ENCODE measurements at regions not wholly inside any gene's neighbourhood (a gene's known extent, or its start where the extent isn't known, plus 50 kb on each side); places are given as distances from the start of the nearest gene placed in this dataset.

DNA sequence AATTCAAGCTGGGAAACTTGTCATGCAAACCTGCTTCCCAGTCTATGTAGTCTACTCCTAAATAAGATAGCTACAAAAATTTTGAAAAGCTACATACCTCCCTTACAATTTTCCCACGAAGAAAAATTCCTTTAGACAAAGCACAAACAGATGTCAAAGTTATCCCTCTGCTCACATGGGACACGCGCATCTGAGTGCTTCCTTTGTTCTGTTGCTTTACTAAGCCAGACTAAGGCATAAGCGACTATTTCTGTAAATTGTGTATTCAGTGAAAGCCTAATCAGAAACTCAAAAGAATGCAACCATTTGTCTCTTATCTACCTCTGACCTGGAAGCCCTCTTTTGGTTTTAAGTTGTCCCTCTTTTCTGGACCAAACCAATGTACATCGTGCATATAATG lies 583.7 kb upstream of the B3GAT1 start:
- H3K9ac ChIP-seq (ENCODE audit: low read length), result no peak overlapping the region
- no peak for DNase-seq
- H3K27ac ChIP-seq (ENCODE audit: low read length), result no peak overlapping the region
- peaks cover 3% of the 10 kb centered on the region; the same call in 1 of the 2 replicates for H3K4me1 ChIP-seq (ENCODE audit: low read length)
- no peaks in the 10 kb centered on the region for H3K9me3 ChIP-seq (ENCODE audit: low read length)
- no peak overlapping the region for H2AFZ ChIP-seq (ENCODE audit: low read length)
- no peaks in the 10 kb centered on the region for H3K79me2 ChIP-seq (ENCODE audit: low read length)
- no peak overlapping the region for H3K4me3 ChIP-seq (ENCODE audit: low read length)
- H3K36me3 ChIP-seq (ENCODE audit: insufficient read depth, low read length), result no peaks in the 10 kb centered on the region
- no peaks in the 10 kb centered on the region for H3K9me2 ChIP-seq (replicated peaks; ENCODE audit: insufficient read depth, low read length)
- H4K20me1 ChIP-seq (ENCODE audit: insufficient read depth, low read depth, low read length), result no peaks in the 10 kb centered on the region
- no peaks in the 10 kb centered on the region for H3K27me3 ChIP-seq (ENCODE audit: low read length)
- H3K4me2 ChIP-seq (ENCODE audit: low read depth, low read length, poor library complexity, severe bottlenecking), result no peak overlapping the region

DNA sequence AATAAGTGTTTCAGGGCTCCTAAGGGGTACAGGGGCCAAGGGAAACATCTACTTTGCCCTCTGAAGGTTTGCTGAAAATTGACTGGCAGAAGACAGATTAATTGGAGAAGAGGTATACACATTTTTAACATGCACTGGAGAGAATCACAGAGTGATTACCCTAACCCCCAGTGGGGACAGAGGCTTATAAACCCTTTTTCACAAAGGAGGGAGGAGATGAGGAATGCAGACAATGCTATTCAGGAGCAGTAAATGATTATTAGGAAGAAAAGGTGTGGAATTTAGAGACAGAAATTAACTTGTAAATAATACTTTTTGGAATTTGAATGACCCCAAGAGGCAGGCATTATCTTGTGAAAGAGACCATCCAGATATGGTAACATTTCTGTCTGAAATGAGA lies 582.4 kb upstream of the B3GAT1 start:
- Histone ChIP-seq H3K9me3 (ENCODE audit: low read length) (no peaks in the 10 kb centered on the region), H3K27me3 (ENCODE audit: low read length) (no peaks in the 10 kb centered on the region), H3K4me2 (ENCODE audit: low read depth, low read length, poor library complexity, severe bottlenecking) (no peak overlapping the region), H3K9me2 (replicated peaks; ENCODE audit: insufficient read depth, low read length) (no peaks in the 10 kb centered on the region), H3K36me3 (ENCODE audit: insufficient read depth, low read length) (no peaks in the 10 kb centered on the region), H3K4me1 (ENCODE audit: low read length) (peaks cover 3% of the 10 kb centered on the region; the same call in 1 of the 2 replicates), H3K79me2 (ENCODE audit: low read length) (no peaks in the 10 kb centered on the region), H3K9ac (ENCODE audit: low read length) (no peak overlapping the region), H3K27ac (ENCODE audit: low read length) (no peak overlapping the region), H2AFZ (ENCODE audit: low read length) (no peak overlapping the region), H4K20me1 (ENCODE audit: insufficient read depth, low read depth, low read length) (no peaks in the 10 kb centered on the region), H3K4me3 (ENCODE audit: low read length) (no peak overlapping the region)
- DNase-seq, result no peak

DNA sequence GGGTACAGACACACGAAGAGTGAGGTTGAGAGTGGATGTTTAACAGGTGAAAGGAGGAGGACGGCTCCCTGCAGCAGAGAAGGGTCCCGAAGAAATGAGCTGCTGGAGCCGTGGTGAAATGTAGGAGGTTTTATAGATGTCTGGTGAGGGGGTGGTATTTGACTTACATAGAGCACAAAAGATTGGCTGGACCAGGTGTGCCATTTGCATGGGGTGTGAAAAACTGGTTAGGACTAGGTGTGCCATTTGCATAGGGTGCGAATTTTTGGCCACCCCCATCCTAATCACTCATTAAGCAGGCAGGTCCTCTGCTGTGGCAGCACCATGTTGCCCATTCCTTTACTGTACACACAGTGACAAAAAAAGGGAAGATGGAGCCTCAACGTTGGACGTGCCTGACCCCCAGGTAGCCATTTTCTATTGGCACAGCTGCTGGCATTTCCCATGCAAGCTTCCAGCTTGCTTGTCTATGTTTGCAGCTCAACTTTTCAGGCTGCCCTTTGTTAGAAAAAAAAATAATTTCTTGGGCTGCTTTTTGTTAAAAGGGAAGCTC lies 581.7 kb upstream of the B3GAT1 start:
- H4K20me1 ChIP-seq (ENCODE audit: insufficient read depth, low read depth, low read length), result no peaks in the 10 kb centered on the region
- no peaks in the 10 kb centered on the region for H3K79me2 ChIP-seq (ENCODE audit: low read length)
- peaks cover 3% of the 10 kb centered on the region; the same call in 1 of the 2 replicates for H3K4me1 ChIP-seq (ENCODE audit: low read length)
- no peak overlapping the region for H3K4me2 ChIP-seq (ENCODE audit: low read depth, low read length, poor library complexity, severe bottlenecking)
- no peak overlapping the region for H3K27ac ChIP-seq (ENCODE audit: low read length)
- no peaks in the 10 kb centered on the region for H3K27me3 ChIP-seq (ENCODE audit: low read length)
- H3K9ac ChIP-seq (ENCODE audit: low read length), result no peak overlapping the region
- no peaks in the 10 kb centered on the region for H3K36me3 ChIP-seq (ENCODE audit: insufficient read depth, low read length)
- no peak overlapping the region for H3K4me3 ChIP-seq (ENCODE audit: low read length)
- no peaks in the 10 kb centered on the region for H3K9me3 ChIP-seq (ENCODE audit: low read length)
- H3K9me2 ChIP-seq (replicated peaks; ENCODE audit: insufficient read depth, low read length), result no peaks in the 10 kb centered on the region
- H2AFZ ChIP-seq (ENCODE audit: low read length), result no peak overlapping the region
- DNase-seq, result no peak

DNA sequence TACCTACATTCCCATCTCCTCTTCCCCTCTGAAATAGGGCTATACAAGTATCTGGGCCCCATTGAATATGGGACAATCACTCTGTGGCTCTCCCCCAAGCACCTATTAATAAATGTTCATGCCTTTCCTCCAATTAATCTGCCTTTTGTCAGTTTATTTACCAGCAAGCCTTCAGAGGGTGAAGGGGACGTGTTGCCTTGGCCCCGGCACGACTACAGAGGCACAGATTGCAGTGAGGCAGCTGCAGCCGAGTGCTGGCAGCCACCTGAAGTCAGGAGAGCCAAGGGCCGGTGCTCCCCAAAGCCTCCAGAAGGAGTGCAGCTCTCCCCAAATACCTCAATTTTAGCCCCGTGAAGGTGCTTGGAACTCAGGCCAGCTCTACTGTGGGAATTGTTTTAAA lies 580.9 kb upstream of the B3GAT1 start:
- Histone ChIP-seq H3K4me2 (ENCODE audit: low read depth, low read length, poor library complexity, severe bottlenecking) (no peak overlapping the region), H2AFZ (ENCODE audit: low read length) (no peak overlapping the region), H3K4me3 (ENCODE audit: low read length) (no peak overlapping the region), H3K9ac (ENCODE audit: low read length) (no peak overlapping the region), H3K4me1 (ENCODE audit: low read length) (peaks cover 3% of the 10 kb centered on the region; the same call in 1 of the 2 replicates), H3K9me3 (ENCODE audit: low read length) (no peaks in the 10 kb centered on the region), H3K27me3 (ENCODE audit: low read length) (no peaks in the 10 kb centered on the region), H3K9me2 (replicated peaks; ENCODE audit: insufficient read depth, low read length) (no peaks in the 10 kb centered on the region), H3K79me2 (ENCODE audit: low read length) (no peaks in the 10 kb centered on the region), H3K36me3 (ENCODE audit: insufficient read depth, low read length) (no peaks in the 10 kb centered on the region), H3K27ac (ENCODE audit: low read length) (no peak overlapping the region), H4K20me1 (ENCODE audit: insufficient read depth, low read depth, low read length) (no peaks in the 10 kb centered on the region)
- no peak for DNase-seq

DNA sequence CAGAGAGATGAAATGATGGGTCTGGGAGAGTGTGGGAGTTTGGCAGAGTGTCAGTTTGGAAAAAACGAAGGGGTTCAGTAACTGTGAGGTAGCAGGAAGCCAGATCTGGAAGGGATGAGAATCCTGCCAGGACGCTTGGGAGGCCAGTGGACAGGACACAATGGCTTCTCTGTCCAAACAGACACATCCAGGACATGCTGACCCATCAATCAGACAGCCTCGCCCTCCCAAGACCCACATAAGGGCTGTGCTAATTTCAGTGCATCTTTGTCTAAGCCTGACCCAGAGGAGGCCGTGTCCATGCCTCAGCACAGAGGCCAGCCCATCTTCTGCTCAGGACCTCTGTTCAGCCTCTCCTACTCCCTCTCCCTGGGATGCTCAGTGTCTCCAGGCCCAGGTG lies 576.5 kb upstream of the B3GAT1 start:
- Histone ChIP-seq H4K20me1 (ENCODE audit: insufficient read depth, low read depth, low read length) (no peaks in the 10 kb centered on the region), H3K9me2 (replicated peaks; ENCODE audit: insufficient read depth, low read length) (no peaks in the 10 kb centered on the region), H3K4me3 (ENCODE audit: low read length) (no peak overlapping the region), H3K36me3 (ENCODE audit: insufficient read depth, low read length) (no peaks in the 10 kb centered on the region), H2AFZ (ENCODE audit: low read length) (no peak overlapping the region), H3K4me1 (ENCODE audit: low read length) (no peaks in the 10 kb centered on the region), H3K27me3 (ENCODE audit: low read length) (no peaks in the 10 kb centered on the region), H3K27ac (ENCODE audit: low read length) (no peak overlapping the region), H3K79me2 (ENCODE audit: low read length) (no peaks in the 10 kb centered on the region), H3K9ac (ENCODE audit: low read length) (no peak overlapping the region), H3K9me3 (ENCODE audit: low read length) (no peaks in the 10 kb centered on the region), H3K4me2 (ENCODE audit: low read depth, low read length, poor library complexity, severe bottlenecking) (no peak overlapping the region)
- DNase-seq, result no peak

DNA sequence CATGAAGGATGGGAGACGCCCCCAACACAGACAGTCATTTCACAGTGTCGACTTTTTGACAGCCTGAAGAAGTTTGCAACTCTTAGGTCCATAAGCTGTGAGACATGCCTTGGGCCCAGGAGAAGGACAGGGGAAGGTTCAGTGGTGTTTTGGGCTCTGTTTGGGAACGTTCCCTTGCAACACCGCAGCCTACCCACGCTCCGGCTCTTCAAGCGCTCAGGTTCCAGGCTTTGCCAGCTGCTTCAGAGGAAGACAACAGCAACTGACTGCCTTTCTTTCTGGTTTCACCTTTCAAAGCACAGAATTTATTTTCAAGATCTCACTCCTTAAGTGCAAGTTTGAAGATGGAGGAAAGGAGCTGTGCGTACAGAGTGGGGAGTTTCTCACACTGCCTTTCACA lies 575.8 kb upstream of the B3GAT1 start:
- Histone ChIP-seq H3K36me3 (ENCODE audit: insufficient read depth, low read length) (no peaks in the 10 kb centered on the region), H3K9ac (ENCODE audit: low read length) (no peak overlapping the region), H3K4me2 (ENCODE audit: low read depth, low read length, poor library complexity, severe bottlenecking) (no peak overlapping the region), H3K9me3 (ENCODE audit: low read length) (no peaks in the 10 kb centered on the region), H3K27ac (ENCODE audit: low read length) (no peak overlapping the region), H2AFZ (ENCODE audit: low read length) (no peak overlapping the region), H4K20me1 (ENCODE audit: insufficient read depth, low read depth, low read length) (no peaks in the 10 kb centered on the region), H3K9me2 (replicated peaks; ENCODE audit: insufficient read depth, low read length) (no peaks in the 10 kb centered on the region), H3K4me3 (ENCODE audit: low read length) (no peak overlapping the region), H3K27me3 (ENCODE audit: low read length) (no peaks in the 10 kb centered on the region), H3K79me2 (ENCODE audit: low read length) (no peaks in the 10 kb centered on the region), H3K4me1 (ENCODE audit: low read length) (no peaks in the 10 kb centered on the region)
- DNase-seq, result no peak

DNA sequence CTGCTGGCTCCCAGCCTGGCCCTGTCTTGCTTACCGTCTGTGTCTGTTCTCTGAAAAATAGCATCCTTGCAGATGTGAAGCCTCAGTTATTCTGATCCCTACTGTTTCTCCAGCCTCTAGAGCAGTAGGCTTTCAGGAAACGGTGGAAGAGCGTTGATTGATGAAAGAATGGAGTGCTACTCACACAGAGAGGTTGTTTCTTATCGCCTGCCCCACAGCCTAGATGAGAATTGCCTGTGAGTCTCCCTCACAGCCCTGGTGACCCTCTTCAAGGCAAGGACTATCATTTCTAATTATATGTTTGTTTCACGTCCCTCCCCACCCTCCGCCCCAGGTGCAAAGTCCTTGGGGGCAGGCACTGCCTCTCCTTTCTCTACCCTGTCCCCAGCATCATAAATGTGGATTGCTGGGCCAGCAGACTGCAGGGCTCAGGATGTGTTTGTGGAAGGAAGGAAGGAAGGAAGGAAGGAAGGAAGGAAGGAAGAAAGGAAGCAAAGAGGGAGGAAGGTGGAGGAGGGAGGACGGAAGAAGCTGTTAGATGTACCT lies 575.3 kb upstream of the B3GAT1 start:
- Histone ChIP-seq H3K79me2 (ENCODE audit: low read length) (no peaks in the 10 kb centered on the region), H3K4me3 (ENCODE audit: low read length) (no peak overlapping the region), H2AFZ (ENCODE audit: low read length) (no peak overlapping the region), H3K27ac (ENCODE audit: low read length) (no peak overlapping the region), H3K27me3 (ENCODE audit: low read length) (no peaks in the 10 kb centered on the region), H3K9ac (ENCODE audit: low read length) (no peak overlapping the region), H3K4me1 (ENCODE audit: low read length) (no peaks in the 10 kb centered on the region), H3K36me3 (ENCODE audit: insufficient read depth, low read length) (no peaks in the 10 kb centered on the region), H3K9me2 (replicated peaks; ENCODE audit: insufficient read depth, low read length) (no peaks in the 10 kb centered on the region), H4K20me1 (ENCODE audit: insufficient read depth, low read depth, low read length) (no peaks in the 10 kb centered on the region), H3K9me3 (ENCODE audit: low read length) (no peaks in the 10 kb centered on the region), H3K4me2 (ENCODE audit: low read depth, low read length, poor library complexity, severe bottlenecking) (no peak overlapping the region)
- DNase-seq, result no peak

DNA sequence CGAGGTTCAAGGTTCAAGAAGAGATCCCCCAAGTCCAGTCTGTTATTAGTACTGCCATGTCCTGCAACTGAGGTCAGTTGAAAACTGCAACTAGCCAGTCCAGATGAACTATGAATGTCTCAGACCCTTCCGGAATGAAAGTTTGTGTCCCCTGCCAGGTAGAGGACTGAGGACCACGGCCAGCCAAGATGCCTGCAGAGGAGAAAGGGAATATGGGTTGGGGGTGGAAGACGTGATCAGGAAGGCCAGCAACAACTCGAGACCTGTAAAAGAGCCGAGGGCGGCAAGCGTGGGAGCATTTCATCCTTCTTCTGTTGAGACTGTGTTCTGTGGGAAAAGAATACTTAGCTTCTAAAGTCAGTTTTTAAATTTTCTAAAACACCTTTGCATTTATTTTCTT lies 572.4 kb upstream of the B3GAT1 start:
- Histone ChIP-seq H3K4me2 (ENCODE audit: low read depth, low read length, poor library complexity, severe bottlenecking) (no peak overlapping the region), H3K27me3 (ENCODE audit: low read length) (no peaks in the 10 kb centered on the region), H3K4me3 (ENCODE audit: low read length) (no peak overlapping the region), H3K9ac (ENCODE audit: low read length) (no peak overlapping the region), H3K9me2 (replicated peaks; ENCODE audit: insufficient read depth, low read length) (no peaks in the 10 kb centered on the region), H3K9me3 (ENCODE audit: low read length) (no peaks in the 10 kb centered on the region), H3K79me2 (ENCODE audit: low read length) (no peaks in the 10 kb centered on the region), H2AFZ (ENCODE audit: low read length) (no peak overlapping the region), H3K27ac (ENCODE audit: low read length) (no peak overlapping the region), H4K20me1 (ENCODE audit: insufficient read depth, low read depth, low read length) (no peaks in the 10 kb centered on the region), H3K4me1 (ENCODE audit: low read length) (no peaks in the 10 kb centered on the region), H3K36me3 (ENCODE audit: insufficient read depth, low read length) (no peaks in the 10 kb centered on the region)
- DNase-seq, result no peak

All from Karpas-422 (cell line).